ENCODE measurements at regions not wholly inside any gene's neighbourhood (a gene's known extent, or its start where the extent isn't known, plus 50 kb on each side); places are given as distances from the start of the nearest gene placed in this dataset.

DNA sequence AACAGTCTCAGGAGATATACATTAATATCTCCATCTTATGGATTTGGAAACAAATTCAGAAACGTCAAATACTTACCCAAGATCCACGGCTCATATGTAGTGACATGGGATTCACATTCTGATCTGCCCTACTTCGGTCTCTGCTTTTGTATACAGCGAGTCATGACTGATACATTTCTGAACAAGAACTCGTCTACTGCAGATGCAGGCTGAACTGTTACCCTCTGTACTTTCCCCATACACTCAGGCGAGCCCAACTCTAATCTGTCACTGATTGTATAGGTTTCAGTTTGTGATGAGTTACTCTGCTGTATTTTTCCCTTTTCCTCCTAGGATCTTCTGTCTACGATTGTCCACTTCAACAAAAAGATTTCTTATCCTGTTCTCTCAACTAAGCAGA, 441.6 kb downstream of the CCDC91 start:
- Mint-ChIP-seq H3K9me3 (no peaks in the 10 kb centered on the region), H3K4me3 (no peak overlapping the region), H3K4me1 (no peaks in the 10 kb centered on the region), H3K27me3 (peaks cover 3% of the 10 kb centered on the region), H3K27ac (no peak overlapping the region), H3K36me3 (no peaks in the 10 kb centered on the region)
- ATAC-seq (ENCODE audit: low read depth) (no peak), DNase-seq (no peak)
- POLR2A ChIA-PET = no interaction called here

DNA sequence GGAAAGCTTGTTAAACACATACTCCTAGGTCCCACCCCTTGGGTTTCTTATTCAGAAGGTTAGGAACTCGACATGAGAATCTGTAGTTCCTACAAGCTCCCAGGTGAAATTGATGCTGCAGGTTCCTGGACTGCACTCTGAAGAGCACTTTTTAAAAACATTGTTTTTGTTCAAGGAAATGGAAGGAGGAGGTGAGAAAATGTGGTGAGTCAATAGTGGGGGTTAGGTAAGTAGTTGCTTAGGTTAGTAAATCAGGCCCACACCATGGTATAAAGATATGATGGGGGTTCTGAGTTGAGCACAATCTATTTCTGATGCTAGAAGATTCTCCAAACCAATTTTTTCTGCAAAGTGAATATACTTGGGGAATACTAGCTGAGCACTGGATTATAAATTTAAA, 450.3 kb downstream of the CCDC91 start:
- no peak for DNase-seq
- no peak overlapping the region for H3K4me3 Mint-ChIP-seq
- H3K27me3 Mint-ChIP-seq = peaks cover 2% of the 10 kb centered on the region
- H3K4me1 Mint-ChIP-seq = no peaks in the 10 kb centered on the region
- POLR2A ChIA-PET = no interaction called here
- no peak for ATAC-seq (ENCODE audit: low read depth)
- H3K36me3 Mint-ChIP-seq = no peaks in the 10 kb centered on the region
- H3K9me3 Mint-ChIP-seq = no peaks in the 10 kb centered on the region
- H3K27ac Mint-ChIP-seq = no peak overlapping the region

DNA sequence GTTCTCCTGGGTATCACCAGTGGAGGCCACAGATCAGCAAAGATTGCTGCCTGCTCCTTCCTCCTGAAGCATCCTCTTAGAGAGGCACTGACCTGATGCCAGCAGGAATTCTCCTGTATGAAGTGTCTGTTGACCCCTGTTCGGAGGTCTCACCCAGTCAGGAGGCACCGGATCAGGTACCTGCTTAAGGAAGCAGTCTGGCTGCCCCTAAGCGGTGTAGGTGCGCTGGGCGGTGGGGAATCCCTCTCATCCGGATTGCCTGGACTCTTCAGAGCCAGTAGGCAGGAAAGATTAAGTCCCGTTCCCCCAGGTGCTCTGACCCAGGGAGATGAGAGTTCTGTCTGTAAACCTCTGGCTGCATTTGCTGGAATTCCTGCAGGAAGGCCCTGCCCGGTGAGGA, 455.2 kb downstream of the CCDC91 start:
- DNase-seq (no peak), ATAC-seq (ENCODE audit: low read depth) (no peak)
- H3K4me3 Mint-ChIP-seq = no peak overlapping the region
- no peak overlapping the region for H3K27ac Mint-ChIP-seq
- H3K27me3 Mint-ChIP-seq = no peaks in the 10 kb centered on the region
- H3K4me1 Mint-ChIP-seq = no peaks in the 10 kb centered on the region
- H3K36me3 Mint-ChIP-seq = no peaks in the 10 kb centered on the region
- POLR2A ChIA-PET = no interaction called here
- no peaks in the 10 kb centered on the region for H3K9me3 Mint-ChIP-seq

DNA sequence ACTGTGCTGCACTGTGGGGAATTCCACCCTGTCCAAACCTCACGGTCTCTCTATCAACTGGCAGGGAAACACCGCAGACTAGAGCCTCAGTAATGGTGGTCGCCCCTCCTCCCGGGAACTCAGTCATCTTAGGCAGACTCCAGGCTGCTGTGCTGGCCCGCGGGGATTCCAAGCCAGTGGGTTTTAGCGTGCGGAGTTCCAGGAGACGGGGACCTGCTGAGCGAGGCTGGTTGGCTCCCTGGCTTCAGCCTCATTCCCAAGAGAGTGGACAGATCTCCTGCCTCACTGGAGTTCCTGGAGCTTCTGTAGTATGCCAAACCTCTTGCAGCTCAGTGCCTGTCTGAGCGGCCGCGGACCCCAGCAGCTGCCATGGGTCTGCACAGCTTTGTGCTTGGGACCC, 455.6 kb downstream of the CCDC91 start:
- POLR2A ChIA-PET = no interaction called here
- no peaks in the 10 kb centered on the region for H3K27me3 Mint-ChIP-seq
- DNase-seq (no peak), ATAC-seq (ENCODE audit: low read depth) (no peak)
- no peaks in the 10 kb centered on the region for H3K9me3 Mint-ChIP-seq
- no peaks in the 10 kb centered on the region for H3K36me3 Mint-ChIP-seq
- no peaks in the 10 kb centered on the region for H3K4me1 Mint-ChIP-seq
- H3K27ac Mint-ChIP-seq = no peak overlapping the region
- H3K4me3 Mint-ChIP-seq = no peak overlapping the region

DNA sequence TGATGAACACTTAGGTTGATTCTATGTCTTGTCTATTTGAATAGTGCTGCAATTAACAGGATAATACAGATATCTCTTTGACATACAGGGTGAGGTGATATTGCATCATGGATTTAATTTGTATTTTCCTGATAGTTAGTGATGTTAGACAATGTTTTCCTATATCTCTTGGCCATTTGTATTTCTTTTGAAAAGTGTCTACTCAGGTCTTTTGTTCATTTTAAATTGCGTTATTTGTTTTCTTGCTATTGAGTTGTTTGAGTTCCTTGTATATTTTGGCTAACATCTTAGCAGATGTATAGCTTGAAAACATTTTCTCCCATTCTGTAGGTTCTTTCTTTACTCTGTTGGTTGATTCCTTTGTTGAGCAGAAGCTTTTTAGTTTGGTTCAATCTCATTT, 460.6 kb downstream of the CCDC91 start:
- peaks cover 7% of the 10 kb centered on the region for H3K9me3 Mint-ChIP-seq
- H3K36me3 Mint-ChIP-seq = no peaks in the 10 kb centered on the region
- H3K4me1 Mint-ChIP-seq = no peaks in the 10 kb centered on the region
- DNase-seq = no peak
- H3K27me3 Mint-ChIP-seq = no peaks in the 10 kb centered on the region
- H3K27ac Mint-ChIP-seq = no peak overlapping the region
- no peak overlapping the region for H3K4me3 Mint-ChIP-seq
- POLR2A ChIA-PET = no interaction called here
- no peak for ATAC-seq (ENCODE audit: low read depth)

DNA sequence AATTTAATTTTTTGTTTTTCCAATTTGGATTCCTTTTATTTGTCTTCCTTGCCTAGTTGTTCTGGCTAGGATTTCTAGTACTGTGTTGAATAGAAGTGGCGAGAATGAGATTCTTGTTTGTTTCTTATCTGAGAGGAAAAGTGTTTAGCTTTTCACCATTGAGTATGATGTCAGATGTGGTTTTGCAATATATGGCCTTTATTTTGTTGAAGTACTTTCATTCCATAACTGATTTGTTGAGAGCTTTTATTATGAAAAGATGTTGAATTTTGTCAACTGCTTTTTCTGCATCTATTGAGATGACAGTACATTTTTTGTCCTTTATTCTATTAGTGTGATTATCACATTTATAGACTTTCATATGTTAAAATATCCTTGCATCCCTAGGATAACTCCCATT, 462.0 kb downstream of the CCDC91 start:
- ATAC-seq (ENCODE audit: low read depth) = no peak
- H3K4me1 Mint-ChIP-seq = no peaks in the 10 kb centered on the region
- H3K27me3 Mint-ChIP-seq = no peaks in the 10 kb centered on the region
- H3K36me3 Mint-ChIP-seq = no peaks in the 10 kb centered on the region
- H3K27ac Mint-ChIP-seq = no peak overlapping the region
- DNase-seq = no peak
- peaks cover 7% of the 10 kb centered on the region for H3K9me3 Mint-ChIP-seq
- POLR2A ChIA-PET = no interaction called here
- H3K4me3 Mint-ChIP-seq = no peak overlapping the region

DNA sequence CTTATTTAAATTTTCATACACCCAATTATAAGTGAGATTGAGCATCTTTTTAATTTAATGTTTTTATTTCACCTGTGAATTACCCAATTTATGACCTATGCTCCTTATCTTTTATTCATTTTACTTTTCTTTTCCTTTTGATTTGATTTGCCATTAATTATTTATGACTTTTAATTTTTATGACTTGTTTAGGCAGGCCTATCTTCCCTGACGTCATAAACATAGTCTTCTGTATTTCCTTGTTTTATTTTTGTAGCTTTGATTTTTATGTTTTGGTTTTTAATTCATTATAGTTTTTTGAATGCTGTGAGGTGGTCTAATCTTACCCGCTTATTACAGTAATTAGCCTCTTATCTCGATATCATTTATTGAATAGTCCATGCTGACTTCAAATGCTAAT, 467.1 kb upstream of the FAR2 start:
- Mint-ChIP-seq H3K27me3 (no peaks in the 10 kb centered on the region), H3K4me1 (no peaks in the 10 kb centered on the region), H3K4me3 (no peak overlapping the region), H3K27ac (no peak overlapping the region), H3K36me3 (no peaks in the 10 kb centered on the region), H3K9me3 (peaks cover 2% of the 10 kb centered on the region)
- POLR2A ChIA-PET = no interaction called here
- ATAC-seq (ENCODE audit: low read depth) (no peak), DNase-seq (no peak)

DNA sequence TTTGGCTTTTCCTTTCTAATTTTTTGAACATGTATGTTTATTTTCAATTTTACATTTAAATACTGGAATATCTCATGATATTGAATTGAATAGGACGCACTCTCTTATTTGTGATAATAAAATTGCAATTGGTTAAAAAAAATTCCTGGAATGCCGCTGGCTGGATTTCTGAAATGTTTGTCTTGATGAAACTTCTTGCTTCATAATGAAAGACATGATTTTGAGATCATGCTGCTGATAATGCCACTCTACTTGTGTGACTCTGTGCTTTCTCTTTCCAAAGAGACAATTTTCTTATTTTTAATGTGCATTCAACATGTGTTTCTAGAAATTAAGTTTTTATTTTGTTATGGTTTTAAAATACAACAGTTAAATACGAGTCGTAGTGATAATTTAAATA, 465.7 kb upstream of the FAR2 start:
- Mint-ChIP-seq H3K27ac (no peak overlapping the region), H3K4me1 (no peaks in the 10 kb centered on the region), H3K36me3 (no peaks in the 10 kb centered on the region), H3K27me3 (no peaks in the 10 kb centered on the region), H3K4me3 (no peak overlapping the region), H3K9me3 (peaks cover 2% of the 10 kb centered on the region)
- ATAC-seq (ENCODE audit: low read depth) = no peak
- POLR2A ChIA-PET = no interaction called here
- no peak for DNase-seq

DNA sequence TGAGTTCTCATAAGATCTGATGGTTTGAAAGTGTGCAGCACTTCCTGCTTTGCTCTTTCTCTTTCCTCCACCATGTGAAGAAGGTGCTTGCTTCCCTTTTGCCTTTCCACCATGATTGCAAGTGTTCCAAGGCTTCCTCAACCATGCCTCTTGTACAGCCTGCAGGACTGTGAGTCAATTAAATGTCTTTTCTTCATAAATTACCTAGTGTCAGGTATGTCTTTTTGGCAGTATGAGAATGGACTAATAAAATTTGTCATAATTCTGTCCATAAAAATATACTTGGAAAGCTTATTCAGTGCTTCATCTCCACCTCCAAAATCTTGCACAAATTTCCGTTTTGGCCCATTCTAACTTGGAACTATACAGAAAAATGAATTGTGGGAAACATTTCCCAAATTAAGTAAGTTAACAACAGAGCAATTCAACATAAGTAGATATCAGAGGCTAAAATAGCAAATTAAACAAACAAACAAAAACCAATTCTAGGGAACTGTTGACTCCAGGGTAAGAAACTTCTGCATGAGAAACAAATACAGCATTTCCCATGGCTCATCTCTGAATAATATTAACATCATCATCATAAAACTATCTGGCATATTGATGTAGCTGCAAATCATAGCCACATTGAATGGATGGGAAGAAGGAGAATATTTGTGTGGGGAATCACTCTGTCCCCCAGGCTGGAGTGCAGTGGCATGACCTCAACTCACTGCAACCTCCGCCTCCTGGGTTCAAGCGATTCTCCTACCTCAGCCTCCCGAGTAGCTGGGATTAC, 459.5 kb upstream of the FAR2 start:
- Mint-ChIP-seq H3K36me3 (no peaks in the 10 kb centered on the region), H3K27me3 (no peaks in the 10 kb centered on the region), H3K4me1 (no peaks in the 10 kb centered on the region), H3K9me3 (peaks cover 2% of the 10 kb centered on the region), H3K27ac (no peak overlapping the region), H3K4me3 (no peak overlapping the region)
- ATAC-seq (ENCODE audit: low read depth) (no peak), DNase-seq (no peak)
- POLR2A ChIA-PET = no interaction called here

DNA sequence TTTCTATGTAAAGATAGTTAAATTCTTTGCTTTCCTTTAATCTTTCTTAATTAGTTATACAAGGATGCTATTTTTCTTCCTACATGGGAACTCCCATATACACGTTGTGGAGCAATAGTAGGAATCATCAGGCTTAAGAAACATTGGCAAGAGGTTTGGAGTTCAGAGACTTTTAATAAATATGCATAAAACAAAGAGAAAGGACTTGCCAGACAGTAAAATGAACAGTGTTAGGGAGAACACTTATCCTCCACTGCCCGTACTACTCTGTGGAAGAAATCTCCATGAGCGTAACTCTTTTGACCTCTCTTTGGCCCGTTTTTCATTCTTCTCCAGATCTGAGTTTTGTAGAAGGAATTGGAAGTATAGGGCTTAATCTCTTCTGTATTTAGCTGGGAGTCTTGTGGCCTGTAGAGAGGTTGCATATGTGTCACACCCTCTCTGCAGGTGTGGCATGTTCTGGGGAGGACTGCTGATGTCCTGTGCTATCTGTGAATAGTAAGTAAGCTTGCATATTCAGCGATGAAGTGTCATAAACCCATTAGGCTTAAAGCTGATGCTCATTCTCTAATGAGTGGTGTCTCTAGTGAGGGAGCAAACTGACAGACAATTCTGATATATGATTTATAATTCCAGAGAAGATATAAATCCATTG, 455.4 kb upstream of the FAR2 start:
- Mint-ChIP-seq H3K4me1 (no peaks in the 10 kb centered on the region), H3K27me3 (no peaks in the 10 kb centered on the region), H3K4me3 (no peak overlapping the region), H3K36me3 (no peaks in the 10 kb centered on the region), H3K27ac (no peak overlapping the region), H3K9me3 (no peaks in the 10 kb centered on the region)
- POLR2A ChIA-PET = no interaction called here
- ATAC-seq (ENCODE audit: low read depth) (no peak), DNase-seq (no peak)

DNA sequence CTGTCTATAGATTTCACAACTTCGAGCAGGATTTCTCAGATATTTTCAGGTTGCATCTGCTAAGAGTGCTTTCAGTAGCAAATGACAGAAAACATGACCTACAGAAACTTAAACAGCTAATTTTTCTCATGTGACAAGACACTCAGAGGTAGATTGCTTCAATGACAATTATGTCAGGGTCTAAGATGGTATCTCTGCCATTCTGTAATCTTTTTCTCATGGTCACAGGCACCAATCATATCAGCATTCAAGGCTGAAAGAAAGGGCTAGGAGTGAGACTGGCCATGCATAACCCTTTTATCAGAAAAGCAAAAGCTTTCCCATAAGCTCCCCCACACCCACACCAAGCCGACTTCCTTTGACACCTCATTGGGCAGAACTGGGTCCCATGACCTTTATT, 450.5 kb upstream of the FAR2 start:
- H3K4me1 Mint-ChIP-seq = no peaks in the 10 kb centered on the region
- no peaks in the 10 kb centered on the region for H3K27me3 Mint-ChIP-seq
- H3K9me3 Mint-ChIP-seq = no peaks in the 10 kb centered on the region
- POLR2A ChIA-PET = no interaction called here
- no peaks in the 10 kb centered on the region for H3K36me3 Mint-ChIP-seq
- DNase-seq (no peak), ATAC-seq (ENCODE audit: low read depth) (no peak)
- H3K4me3 Mint-ChIP-seq = no peak overlapping the region
- H3K27ac Mint-ChIP-seq = no peak overlapping the region

DNA sequence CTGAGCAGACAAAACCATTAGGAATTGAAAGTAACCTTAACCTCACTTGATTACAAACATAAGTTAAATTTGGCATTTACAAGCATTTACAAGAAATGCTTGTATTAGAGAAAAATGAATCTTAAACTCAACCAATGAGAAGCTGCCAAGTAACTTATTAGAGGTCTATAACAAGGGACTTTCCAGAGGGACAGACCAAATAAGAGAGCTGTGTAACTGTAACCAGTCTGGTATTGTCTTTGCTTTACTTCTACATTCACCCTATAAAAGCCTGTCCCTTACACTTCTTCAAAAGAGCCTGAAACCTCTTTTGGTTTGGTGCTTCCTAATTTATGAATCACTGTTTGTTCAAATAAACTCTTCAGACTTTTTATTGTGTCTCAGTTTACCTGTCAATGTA, 450.0 kb upstream of the FAR2 start:
- H3K4me1 Mint-ChIP-seq = no peaks in the 10 kb centered on the region
- no peak overlapping the region for H3K27ac Mint-ChIP-seq
- H3K9me3 Mint-ChIP-seq = no peaks in the 10 kb centered on the region
- no peak overlapping the region for H3K4me3 Mint-ChIP-seq
- no peak for ATAC-seq (ENCODE audit: low read depth)
- H3K27me3 Mint-ChIP-seq = no peaks in the 10 kb centered on the region
- no peak for DNase-seq
- POLR2A ChIA-PET = no interaction called here
- no peaks in the 10 kb centered on the region for H3K36me3 Mint-ChIP-seq

DNA sequence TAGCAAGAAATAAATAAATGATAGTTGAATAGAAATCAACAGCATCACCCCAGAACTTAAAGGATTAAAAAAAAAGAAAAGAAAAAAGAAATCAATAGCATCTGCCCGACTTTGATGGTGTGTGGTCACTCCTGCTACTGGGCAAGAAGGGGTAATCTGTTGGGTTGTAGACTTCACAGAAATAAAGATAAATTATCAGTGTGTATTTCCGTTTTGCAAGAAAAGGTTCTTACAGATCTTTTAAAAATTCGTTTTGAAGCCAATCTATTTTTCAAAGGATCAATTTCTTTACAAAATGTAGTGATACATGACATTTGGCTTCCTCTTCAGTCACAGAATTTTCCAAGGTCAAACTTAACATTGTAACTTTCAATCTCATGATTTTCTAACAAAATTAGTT, 448.9 kb upstream of the FAR2 start:
- Mint-ChIP-seq H3K36me3 (no peaks in the 10 kb centered on the region), H3K9me3 (no peaks in the 10 kb centered on the region), H3K4me1 (no peaks in the 10 kb centered on the region), H3K27ac (no peak overlapping the region), H3K4me3 (no peak overlapping the region), H3K27me3 (no peaks in the 10 kb centered on the region)
- POLR2A ChIA-PET = no interaction called here
- ATAC-seq (ENCODE audit: low read depth) = no peak
- no peak for DNase-seq

DNA sequence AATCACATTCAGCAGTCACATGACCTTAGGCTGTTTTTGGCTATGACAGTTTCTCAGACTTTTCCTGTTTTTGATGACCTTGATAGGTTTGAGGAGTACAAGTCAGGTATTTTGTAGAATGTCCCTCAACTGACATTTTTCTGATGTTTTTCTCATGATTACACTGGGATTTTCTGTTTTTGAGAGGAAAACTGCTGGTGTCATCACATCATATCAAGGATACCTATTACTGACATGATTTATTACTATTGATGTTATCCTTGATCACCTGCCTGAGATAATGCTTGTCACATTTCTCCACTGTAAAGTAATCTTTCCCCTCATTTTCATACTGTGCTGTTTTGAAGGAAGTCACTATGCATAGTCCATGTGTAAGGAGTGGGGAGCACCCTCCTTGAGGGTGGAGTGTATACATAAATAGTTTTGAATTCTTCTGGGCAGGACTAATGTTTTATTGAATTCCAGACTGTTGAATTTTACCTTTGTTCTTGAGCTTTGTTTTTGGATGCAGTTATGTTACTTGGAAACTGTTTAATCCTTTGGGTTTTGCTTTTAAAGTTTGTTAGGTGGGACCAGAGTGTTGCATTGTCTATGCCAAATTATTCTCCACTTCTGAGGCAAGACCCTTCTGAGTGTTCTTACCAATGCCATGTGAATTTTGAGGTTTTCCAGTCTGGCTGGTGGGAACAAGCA, 444.5 kb upstream of the FAR2 start:
- no peaks in the 10 kb centered on the region for H3K36me3 Mint-ChIP-seq

More for the DNA sequence above, 444.5 kb upstream of the FAR2 start:
- DNase-seq (no peak), ATAC-seq (ENCODE audit: low read depth) (no peak)
- no peak overlapping the region for H3K27ac Mint-ChIP-seq
- no peaks in the 10 kb centered on the region for H3K27me3 Mint-ChIP-seq
- H3K9me3 Mint-ChIP-seq = peaks cover 5% of the 10 kb centered on the region
- POLR2A ChIA-PET = no interaction called here
- H3K4me1 Mint-ChIP-seq = no peaks in the 10 kb centered on the region
- no peak overlapping the region for H3K4me3 Mint-ChIP-seq
